VCaP (cell line): ENCODE measurements at regions not wholly inside any gene's neighbourhood (a gene's known extent, or its start where the extent isn't known, plus 50 kb on each side); places are given as distances from the start of the nearest gene placed in this dataset.

Experiments
- H3K27ac ChIP-seq: fragments of 450-650 bp; 2 replicates; pipeline ENCODE4 v1.5.1; 2017
- TF ChIP-seq, protein P1 (sequence below): fragments of 450-650 bp; conservative IDR thresholded peaks from 2 replicates; pipeline ENCODE4 v1.5.1; 2017; ENCODE audit warnings: mild to moderate bottlenecking, moderate library complexity

- TF ChIP-seq, protein P1, sequence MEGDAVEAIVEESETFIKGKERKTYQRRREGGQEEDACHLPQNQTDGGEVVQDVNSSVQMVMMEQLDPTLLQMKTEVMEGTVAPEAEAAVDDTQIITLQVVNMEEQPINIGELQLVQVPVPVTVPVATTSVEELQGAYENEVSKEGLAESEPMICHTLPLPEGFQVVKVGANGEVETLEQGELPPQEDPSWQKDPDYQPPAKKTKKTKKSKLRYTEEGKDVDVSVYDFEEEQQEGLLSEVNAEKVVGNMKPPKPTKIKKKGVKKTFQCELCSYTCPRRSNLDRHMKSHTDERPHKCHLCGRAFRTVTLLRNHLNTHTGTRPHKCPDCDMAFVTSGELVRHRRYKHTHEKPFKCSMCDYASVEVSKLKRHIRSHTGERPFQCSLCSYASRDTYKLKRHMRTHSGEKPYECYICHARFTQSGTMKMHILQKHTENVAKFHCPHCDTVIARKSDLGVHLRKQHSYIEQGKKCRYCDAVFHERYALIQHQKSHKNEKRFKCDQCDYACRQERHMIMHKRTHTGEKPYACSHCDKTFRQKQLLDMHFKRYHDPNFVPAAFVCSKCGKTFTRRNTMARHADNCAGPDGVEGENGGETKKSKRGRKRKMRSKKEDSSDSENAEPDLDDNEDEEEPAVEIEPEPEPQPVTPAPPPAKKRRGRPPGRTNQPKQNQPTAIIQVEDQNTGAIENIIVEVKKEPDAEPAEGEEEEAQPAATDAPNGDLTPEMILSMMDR, result no peak
- no peak overlapping the region for H3K27ac ChIP-seq
These were observed 2156.6 kb upstream of the TENM3 start for GRCh38 chr4:180086480-180087190.

DNA sequence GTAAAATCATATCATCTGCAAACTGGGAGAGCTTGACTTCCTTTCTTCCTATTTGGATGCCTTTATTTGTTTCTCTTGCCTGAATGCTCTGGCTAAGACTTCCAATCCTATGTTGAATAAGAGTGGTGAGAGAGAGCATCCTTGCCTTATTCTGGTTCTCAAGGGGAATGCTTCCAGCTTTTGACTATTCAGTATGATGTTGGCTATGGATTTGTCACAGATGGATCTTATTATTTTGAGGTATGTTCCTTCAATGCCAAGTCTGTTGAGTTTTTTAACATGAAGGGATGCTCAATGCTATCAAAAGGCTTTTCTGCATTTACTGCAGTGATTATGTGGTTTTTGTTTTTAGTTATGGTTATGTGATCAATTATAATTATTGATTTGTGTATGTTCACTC lies 2144.6 kb upstream of the TENM3 start:
- TF ChIP-seq, protein P1, result no peak
- no peak overlapping the region for H3K27ac ChIP-seq

DNA sequence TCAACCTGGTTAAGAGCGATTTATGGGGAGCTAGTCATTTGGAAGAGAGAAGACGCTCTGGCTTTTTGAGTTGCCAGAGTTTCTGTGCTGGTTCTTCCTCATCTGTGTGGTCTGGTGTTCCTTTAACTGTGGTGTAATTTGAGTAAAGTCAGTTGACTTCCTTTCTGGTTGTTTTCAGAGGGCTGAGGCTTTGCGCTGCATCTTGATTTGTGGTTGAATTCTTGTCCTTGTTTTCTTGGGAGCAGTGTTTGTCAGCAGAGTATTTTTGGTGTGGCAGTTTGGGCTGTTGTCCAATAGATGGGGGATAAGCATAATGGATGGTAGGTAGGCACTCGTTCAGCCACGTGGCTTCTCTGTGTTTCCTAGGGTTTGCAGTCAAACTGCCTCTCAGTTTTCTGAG lies 2143.2 kb upstream of the TENM3 start:
- no peak overlapping the region for H3K27ac ChIP-seq
- TF ChIP-seq, protein P1, result no peak

DNA sequence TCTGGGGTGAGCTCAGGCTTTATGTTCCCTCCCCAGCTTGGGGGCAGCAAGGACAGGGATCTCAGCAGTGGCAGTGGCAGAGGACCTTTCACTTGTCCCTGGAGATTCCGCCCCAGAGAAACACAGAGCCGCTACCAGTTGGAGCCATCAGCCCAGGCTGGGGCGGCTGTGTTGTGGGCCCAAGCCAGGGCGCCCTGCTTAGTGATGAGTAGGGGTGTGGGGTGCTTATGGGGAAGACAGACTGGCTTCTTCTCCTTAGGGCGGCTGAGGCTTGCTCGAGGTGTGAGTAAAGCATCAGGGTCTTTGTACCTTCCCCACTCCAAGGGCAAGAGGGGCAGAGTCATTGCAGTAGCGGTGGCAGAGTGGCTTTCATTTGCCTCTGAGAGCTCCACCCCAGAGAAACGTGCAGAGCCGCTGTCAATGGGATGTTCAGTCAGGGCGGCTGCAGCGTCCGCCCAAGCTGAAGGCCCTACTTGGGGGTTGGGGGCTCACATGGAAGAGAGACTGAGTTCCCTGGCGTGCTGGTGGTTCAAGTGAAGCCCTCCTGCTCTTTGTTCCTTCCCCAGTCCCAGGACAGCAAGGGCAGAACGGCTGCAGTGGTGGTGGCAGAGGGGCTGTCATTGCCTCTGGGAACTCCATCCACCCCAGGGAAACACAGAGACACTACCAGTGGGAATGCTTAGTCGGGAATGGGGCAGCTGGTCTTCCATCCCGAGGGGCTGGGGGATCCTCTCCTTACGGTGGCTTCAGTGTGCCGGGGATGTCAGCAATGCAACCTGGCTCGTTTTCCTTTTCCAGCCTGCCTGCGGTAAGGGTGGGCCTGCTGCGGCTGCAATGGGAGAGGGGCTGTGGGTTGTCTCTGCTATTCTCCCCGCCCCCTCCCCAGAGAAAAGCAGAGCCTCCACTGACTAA lies 2142.5 kb upstream of the TENM3 start:
- TF ChIP-seq, protein P1, result no peak
- H3K27ac ChIP-seq, result no peak overlapping the region

DNA sequence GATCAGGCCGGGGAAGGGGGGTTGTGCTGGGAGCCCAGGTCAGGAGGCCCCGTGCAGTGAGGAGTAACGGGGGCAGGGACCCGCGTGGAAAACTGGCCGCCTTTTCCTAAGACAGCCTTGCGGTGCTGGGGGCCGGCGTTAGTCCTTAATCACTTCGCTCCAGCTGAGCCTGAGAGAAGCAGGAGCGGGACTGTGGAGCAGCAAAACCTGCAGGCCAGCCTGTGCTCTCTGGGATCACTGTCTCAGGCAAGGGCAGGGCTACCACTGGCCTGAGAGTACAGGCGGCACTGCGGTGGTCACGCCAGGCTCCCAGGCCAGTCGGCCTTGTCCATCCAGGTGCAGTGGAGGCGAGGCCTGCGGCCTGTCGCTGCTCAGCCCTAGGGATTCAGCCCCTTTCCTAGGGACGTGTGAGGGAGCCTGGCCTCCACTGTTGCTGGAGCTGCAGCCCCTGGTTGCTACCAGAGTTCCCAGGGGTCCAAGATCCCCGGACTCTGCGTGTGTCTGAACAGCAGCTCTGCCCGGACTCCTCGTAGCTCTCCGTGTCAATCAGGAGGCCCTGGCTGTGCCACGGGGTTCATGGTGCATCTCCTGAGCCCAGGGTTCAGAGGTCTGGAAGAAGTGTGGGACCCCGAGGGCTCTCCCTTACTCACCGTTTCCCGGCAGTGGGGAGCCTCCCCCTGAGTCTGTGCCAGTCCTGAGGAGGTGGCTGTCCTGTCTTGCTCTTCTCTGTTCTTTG lies 2141.7 kb upstream of the TENM3 start:
- TF ChIP-seq, protein P1, result no peak
- no peak overlapping the region for H3K27ac ChIP-seq

GRCh38 chr4:180103794-180104193 lies 2139.4 kb upstream of the TENM3 start:
- TF ChIP-seq, protein P1, result no peak
- H3K27ac ChIP-seq, result no peak overlapping the region

DNA sequence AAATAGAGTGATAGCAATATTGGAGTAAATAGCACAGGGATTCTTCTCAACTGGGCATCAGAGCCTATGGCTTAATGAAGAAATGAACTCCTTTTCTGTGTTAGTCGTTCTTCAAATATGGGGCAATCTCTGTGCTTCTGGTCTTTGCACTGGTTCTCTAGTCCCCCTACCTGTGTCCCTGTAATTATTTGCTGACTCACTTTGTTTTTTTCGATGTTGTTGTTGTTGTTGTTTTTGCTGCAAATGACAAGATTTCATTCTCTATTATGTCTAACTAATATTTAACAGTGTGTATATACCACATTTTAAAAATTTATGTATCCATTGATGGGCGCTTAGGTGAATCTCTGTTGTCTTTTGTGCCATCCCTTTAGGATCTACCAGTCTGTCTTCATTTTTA lies 2137.8 kb upstream of the TENM3 start:
- TF ChIP-seq, protein P1, result no peak

More for the DNA sequence above, 2137.8 kb upstream of the TENM3 start:
- no peak overlapping the region for H3K27ac ChIP-seq
